ENCODE measurements at regions not wholly inside any gene's neighbourhood (a gene's known extent, or its start where the extent isn't known, plus 50 kb on each side); places are given as distances from the start of the nearest gene placed in this dataset.
A peak's percentile ranks its signal among the peaks of the same experiment; 100 is the strongest.

- FAIRE-seq (no peak), DNase-seq (peak in 1 of 6 donors; percentile 48), ATAC-seq (no peak)
- Histone ChIP-seq H3K4me1 (no peaks in the 10 kb centered on the region), H3K27ac (no peak overlapping the region), H3K9me3 (no peaks in the 10 kb centered on the region), H3K27me3 (no peaks in the 10 kb centered on the region), H3K4me3 (no peak overlapping the region), H3K36me3 (no peaks in the 10 kb centered on the region)
- 88 to 89% methylated on average over 10 of the region's 10 CpGs for WGBS, 2 donors
- no peak for TF ChIP-seq CTCF (IDR thresholded peaks at IDR 0.05)
- intact Hi-C loops (cut with DNase I) = no loop called here
Measured at GRCh38 chr2:128783896-128784295, 465.2 kb upstream of the HS6ST1 start.

GRCh38 chr2:128784626-128785306, 466.1 kb upstream of the HS6ST1 start:
- ATAC-seq = no peak
- H3K4me3 ChIP-seq = no peak overlapping the region
- H3K27ac ChIP-seq = no peak overlapping the region
- H3K4me1 ChIP-seq = no peaks in the 10 kb centered on the region
- H3K36me3 ChIP-seq = no peaks in the 10 kb centered on the region
- DNase-seq = peak in 1 of 6 donors; percentile 33
- no peak for TF ChIP-seq CTCF (IDR thresholded peaks at IDR 0.05)
- no peaks in the 10 kb centered on the region for H3K9me3 ChIP-seq
- WGBS, 2 donors = 88% methylated on average over 18 of the region's 18 CpGs
- H3K27me3 ChIP-seq = no peaks in the 10 kb centered on the region
- intact Hi-C loops (cut with DNase I) = no loop called here
- FAIRE-seq = no peak

- Histone ChIP-seq H3K36me3 (no peaks in the 10 kb centered on the region), H3K27me3 (no peaks in the 10 kb centered on the region), H3K27ac (no peak overlapping the region), H3K9me3 (no peaks in the 10 kb centered on the region), H3K4me3 (no peak overlapping the region), H3K4me1 (no peaks in the 10 kb centered on the region)
- no peak for TF ChIP-seq CTCF (IDR thresholded peaks at IDR 0.05)
- peak in 3 of 4 donors; percentile 12 to 16 (median 12) for ATAC-seq
- DNase-seq = no peak
- intact Hi-C loops (cut with DNase I) = no loop called here
- no peak for FAIRE-seq
- 82 to 85% methylated on average over 6 of the region's 6 CpGs for WGBS, 2 donors
Measured at GRCh38 chr2:128786316-128786715, 467.6 kb upstream of the HS6ST1 start.

- FAIRE-seq (no peak), DNase-seq (peak in 1 of 6 donors; percentile 30), ATAC-seq (peak; percentile 31 to 88 (median 67))
- Histone ChIP-seq H3K4me3 (no peak overlapping the region), H3K27me3 (no peaks in the 10 kb centered on the region), H3K9me3 (no peaks in the 10 kb centered on the region), H3K36me3 (no peaks in the 10 kb centered on the region), H3K4me1 (no peaks in the 10 kb centered on the region), H3K27ac (no peak overlapping the region)
- WGBS, 2 donors = 77 to 81% methylated on average over 7 to 9 of the region's 9 CpGs
- no peak for TF ChIP-seq CTCF (IDR thresholded peaks at IDR 0.05)
- intact Hi-C loops (cut with DNase I) = no loop called here
Measured at GRCh38 chr2:128786741-128787478, 468.2 kb upstream of the HS6ST1 start.

- WGBS, 2 donors = 83 to 92% methylated on average over 14 of the region's 14 CpGs
- Histone ChIP-seq H3K4me3 (no peak overlapping the region), H3K27me3 (no peaks in the 10 kb centered on the region), H3K9me3 (no peaks in the 10 kb centered on the region), H3K36me3 (no peaks in the 10 kb centered on the region), H3K4me1 (no peaks in the 10 kb centered on the region), H3K27ac (no peak overlapping the region)
- no peak for FAIRE-seq
- peak in 1 of 6 donors; percentile 38 for DNase-seq
- intact Hi-C loops (cut with DNase I) = no loop called here
- no peak for ATAC-seq
- no peak for TF ChIP-seq CTCF (IDR thresholded peaks at IDR 0.05)
Measured at GRCh38 chr2:128787616-128788015, 468.9 kb upstream of the HS6ST1 start.

Measured in pancreas (tissue), 10 donors.